Upper lobe of left lung (tissue), 4 donors: ENCODE measurements at regions not wholly inside any gene's neighbourhood (a gene's known extent, or its start where the extent isn't known, plus 50 kb on each side); places are given as distances from the start of the nearest gene placed in this dataset.

Source experiments
- CTCF ChIP-seq, 6 experiments: fragments of 450-650 bp in 4 of 6; fragments of 200-600 bp in 2 of 6; sonication (generic) in 2 of 6; IDR thresholded peaks; one replicate each; pipeline ENCODE4 v1.5.1; 2016 to 2019; ENCODE audit warnings: antibody characterized with exemption in 6 of 6
- EP300 ChIP-seq, 4 donors: sonication (generic); formaldehyde crosslinking; IDR thresholded peaks; one replicate each; pipeline ENCODE4 v1.5.1; 2017; ENCODE audit warnings: antibody characterized with exemption in 4 of 4, control low read depth in 2 of 4
- POLR2A ChIP-seq, 4 donors: fragments of 450-650 bp; IDR thresholded peaks; one replicate each; pipeline ENCODE4 v1.5.1; 2016 to 2017; ENCODE audit warnings: antibody characterized with exemption in 4 of 4, mild to moderate bottlenecking in 2 of 4
- POLR2AphosphoS5 ChIP-seq, 2 donors: sonication (generic); formaldehyde crosslinking; IDR thresholded peaks; one replicate each; pipeline ENCODE4 v1.5.1; 2017; ENCODE audit warnings: antibody characterized with exemption in 2 of 2

GRCh38 chr11:45483416-45483815 is 182.0 kb downstream of the CHST1 start:
- TF ChIP-seq POLR2AphosphoS5 (IDR thresholded peaks at IDR 0.05), result no peak
- TF ChIP-seq CTCF (IDR thresholded peaks at IDR 0.05), result no peak
- no peak for TF ChIP-seq POLR2A (IDR thresholded peaks at IDR 0.05)
- no peak for TF ChIP-seq EP300 (IDR thresholded peaks at IDR 0.05)
